ENCODE measurements at regions not wholly inside any gene's neighbourhood (a gene's known extent, or its start where the extent isn't known, plus 50 kb on each side); places are given as distances from the start of the nearest gene placed in this dataset.
A peak's percentile ranks its signal among the peaks of the same experiment; 100 is the strongest.

DNA sequence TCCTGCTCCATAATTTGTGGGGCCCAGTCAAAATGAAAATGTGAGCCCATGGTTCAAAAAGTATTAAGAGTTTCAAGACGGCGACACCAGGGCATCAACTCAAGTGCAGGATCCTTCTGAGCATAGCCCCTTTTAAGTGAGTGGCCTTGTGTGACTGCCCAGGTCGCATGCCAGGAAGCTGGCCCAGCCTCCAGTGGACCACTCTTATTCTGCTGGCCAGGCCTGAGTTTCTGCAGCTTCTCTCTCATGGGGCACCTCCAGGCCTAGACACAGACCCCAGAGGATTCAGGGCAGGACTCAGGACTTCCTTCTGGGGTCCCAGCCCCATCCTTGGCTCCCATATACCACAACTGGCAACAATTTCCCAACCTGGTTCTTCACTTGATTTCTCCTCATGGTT, 83.5 kb upstream of the HAAO start:
- no peaks in the 10 kb centered on the region for H3K9me1 ChIP-seq (replicated peaks; ENCODE audit: control insufficient read depth, extremely low read depth, insufficient read depth, low read length)

More for the DNA sequence above, 83.5 kb upstream of the HAAO start:
- CTCF ChIA-PET, result interaction anchor here (1.4 kb wide), 1 partner anchor 43 kb away, joined by 3 read pairs; no protein-coding TSS in a partner anchor
- intact Hi-C loops (cut with micrococcal nuclease) (no loop called here), dilution Hi-C loops (cut with MboI; ENCODE audit: extremely low pct_ligation_motif_present, low sequenced_read_pairs) (no loop called here)
- H3K36me3 ChIP-seq (ENCODE audit: control insufficient read depth in 2 of 2, extremely low read depth in 1 of 2, insufficient read depth in 2 of 2, low read length in 2 of 2), result no peaks in the 10 kb centered on the region
- H3K9ac ChIP-seq (replicated peaks; ENCODE audit: extremely low read depth, insufficient read depth, low read length), result no peak overlapping the region
- H2AFZ ChIP-seq (ENCODE audit: low read depth, low read length), result peak overlapping the region; percentile 88
- FAIRE-seq (no peak), DNase-seq (ENCODE audit: low read depth, low spot score) (no peak)
- no peaks in the 10 kb centered on the region for H3K27me3 ChIP-seq (ENCODE audit: control insufficient read depth in 2 of 2, insufficient read depth in 2 of 2, low read length in 2 of 2)
- TF ChIP-seq MYC (IDR thresholded peaks at IDR 0.05; ENCODE audit: low read depth, low read length), result no peak
- TF ChIP-seq POLR2AphosphoS5 (IDR thresholded peaks at IDR 0.05; ENCODE audit: insufficient read depth, low read depth, low read length), result no peak
- no peak for TF ChIP-seq POLR2A (IDR thresholded peaks at IDR 0.05; ENCODE audit: low read depth, low read length)
- no peak for TF ChIP-seq JUN (IDR thresholded peaks at IDR 0.05; ENCODE audit: borderline replicate concordance, insufficient read depth, insufficient read length, low read depth)
- TF ChIP-seq GATA2 (IDR thresholded peaks at IDR 0.05; ENCODE audit: insufficient read depth, insufficient read length, low read depth, low read length), result no peak
- TF ChIP-seq EZH2 (IDR thresholded peaks at IDR 0.05; ENCODE audit: borderline replicate concordance, low read depth, low read length, severe bottlenecking), result no peak
- no peak for TF ChIP-seq FOS (IDR thresholded peaks at IDR 0.05; ENCODE audit: borderline replicate concordance, insufficient read depth, low read length)
- TF ChIP-seq, protein P1, sequence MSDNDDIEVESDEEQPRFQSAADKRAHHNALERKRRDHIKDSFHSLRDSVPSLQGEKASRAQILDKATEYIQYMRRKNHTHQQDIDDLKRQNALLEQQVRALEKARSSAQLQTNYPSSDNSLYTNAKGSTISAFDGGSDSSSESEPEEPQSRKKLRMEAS (IDR thresholded peaks at IDR 0.05; ENCODE audit: insufficient read depth, insufficient read length), result no peak
- TF ChIP-seq, protein P2, sequence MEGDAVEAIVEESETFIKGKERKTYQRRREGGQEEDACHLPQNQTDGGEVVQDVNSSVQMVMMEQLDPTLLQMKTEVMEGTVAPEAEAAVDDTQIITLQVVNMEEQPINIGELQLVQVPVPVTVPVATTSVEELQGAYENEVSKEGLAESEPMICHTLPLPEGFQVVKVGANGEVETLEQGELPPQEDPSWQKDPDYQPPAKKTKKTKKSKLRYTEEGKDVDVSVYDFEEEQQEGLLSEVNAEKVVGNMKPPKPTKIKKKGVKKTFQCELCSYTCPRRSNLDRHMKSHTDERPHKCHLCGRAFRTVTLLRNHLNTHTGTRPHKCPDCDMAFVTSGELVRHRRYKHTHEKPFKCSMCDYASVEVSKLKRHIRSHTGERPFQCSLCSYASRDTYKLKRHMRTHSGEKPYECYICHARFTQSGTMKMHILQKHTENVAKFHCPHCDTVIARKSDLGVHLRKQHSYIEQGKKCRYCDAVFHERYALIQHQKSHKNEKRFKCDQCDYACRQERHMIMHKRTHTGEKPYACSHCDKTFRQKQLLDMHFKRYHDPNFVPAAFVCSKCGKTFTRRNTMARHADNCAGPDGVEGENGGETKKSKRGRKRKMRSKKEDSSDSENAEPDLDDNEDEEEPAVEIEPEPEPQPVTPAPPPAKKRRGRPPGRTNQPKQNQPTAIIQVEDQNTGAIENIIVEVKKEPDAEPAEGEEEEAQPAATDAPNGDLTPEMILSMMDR (IDR thresholded peaks at IDR 0.05; ENCODE audit: extremely low read depth in 1 of 2, insufficient read depth in 1 of 2, low read depth in 1 of 2, low read length in 2 of 2), result no peak
- no peak overlapping the region for H3K4me3 ChIP-seq (replicated peaks in 1 of 3; ENCODE audit: insufficient read depth in 1 of 3, low read depth in 1 of 3, low read length in 3 of 3)
- H3K79me2 ChIP-seq (ENCODE audit: control insufficient read depth, insufficient read depth, low read length), result no peaks in the 10 kb centered on the region
- no TSS peak for BruUV-seq (replicated peaks)
- no peak overlapping the region for H3K27ac ChIP-seq (ENCODE audit: insufficient read depth, low read depth, low read length)
- peaks cover 35% of the 10 kb centered on the region for H3K4me1 ChIP-seq (ENCODE audit: control insufficient read depth, extremely low read depth, insufficient read depth, low read length)
- no peaks in the 10 kb centered on the region for H3K9me3 ChIP-seq (replicated peaks; ENCODE audit: control insufficient read depth, insufficient read depth, low read length)
- H3K4me2 ChIP-seq (ENCODE audit: insufficient read depth, low read length), result no peak overlapping the region
- POLR2A ChIA-PET, result no interaction called here
- no peaks in the 10 kb centered on the region for H4K20me1 ChIP-seq (replicated peaks; ENCODE audit: control insufficient read depth, extremely low read depth, insufficient read depth, low read length)

Measured in endothelial cell of umbilical vein (primary cell).